Neural cell (in vitro differentiated cells): ENCODE measurements at regions not wholly inside any gene's neighbourhood (a gene's known extent, or its start where the extent isn't known, plus 50 kb on each side); places are given as distances from the start of the nearest gene placed in this dataset.

Experiments used
- H2AFZ ChIP-seq: fragments of 200-600, 300-800 bp; sonication (generic), shearing (Covaris generic); 2 replicates; pipeline ENCODE4 v1.6.0; 2014; ENCODE audit warnings: low read depth, mild to moderate bottlenecking, antibody characterized with exemption, low read length, moderate library complexity
- H3F3A ChIP-seq: fragments of 200-600 bp; shearing (Covaris generic); 2 replicates; pipeline ENCODE4 v1.6.1; 2016; ENCODE audit warnings: mild to moderate bottlenecking, moderate library complexity, mixed read lengths, antibody characterized with exemption, low read length; ENCODE audit not compliant: insufficient read depth, poor library complexity, severe bottlenecking
- H3K27ac ChIP-seq: fragments of 200-600, 300-800 bp; sonication (generic), shearing (Covaris generic); 2 replicates; pipeline ENCODE4 v1.5.1; 2014; ENCODE audit warnings: mild to moderate bottlenecking, low read length, moderate library complexity
- H3K27me3 ChIP-seq: fragments of 300-800, 200-600 bp; sonication (generic), shearing (Covaris generic); 2 replicates; pipeline ENCODE4 v1.6.0; 2014; ENCODE audit warnings: mild to moderate bottlenecking, low read depth, low read length, moderate library complexity; ENCODE audit not compliant: insufficient read depth
- H3K36me3 ChIP-seq: fragments of 300-800, 200-600 bp; sonication (generic), shearing (Covaris generic); 2 replicates; pipeline ENCODE4 v1.5.1; 2014; ENCODE audit warnings: mild to moderate bottlenecking, antibody characterized with exemption, low read length, moderate library complexity; ENCODE audit not compliant: insufficient read depth
- H3K4me2 ChIP-seq: fragments of 300-800, 200-600 bp; sonication (generic), shearing (Covaris generic); 2 replicates; pipeline ENCODE4 v1.6.0; 2014; ENCODE audit warnings: mild to moderate bottlenecking, low read length
- H3K4me3 ChIP-seq: fragments of 300-800, 200-600 bp; sonication (generic), shearing (Covaris generic); 2 replicates; pipeline ENCODE4 v1.5.1; 2014; ENCODE audit warnings: mild to moderate bottlenecking, low read length, moderate library complexity
- H3K79me2 ChIP-seq: fragments of 200-600 bp; shearing (Covaris generic); replicated peaks from 2 replicates; pipeline ENCODE4 v1.6.0; 2014; ENCODE audit warnings: mild to moderate bottlenecking, low read length, moderate library complexity; ENCODE audit not compliant: insufficient read depth
- H3K9ac ChIP-seq: fragments of 300-800, 200-600 bp; sonication (generic), shearing (Covaris generic); 2 replicates; pipeline ENCODE4 v1.6.1; 2016; ENCODE audit warnings: mild to moderate bottlenecking, low read length, mixed read lengths
- H3K9me2 ChIP-seq: fragments of 200-600 bp; shearing (Covaris generic); 2 replicates; pipeline ENCODE4 v1.6.1; 2016; ENCODE audit warnings: mild to moderate bottlenecking, low read length, mixed read lengths; ENCODE audit not compliant: insufficient read depth
- H3K9me3 ChIP-seq: fragments of 200-600, 300-800 bp; sonication (generic), shearing (Covaris generic); 2 replicates; pipeline ENCODE4 v1.6.1; 2016; ENCODE audit warnings: mild to moderate bottlenecking, mixed run types, low read length, moderate library complexity, mixed read lengths
- H4K20me1 ChIP-seq: fragments of 200-600 bp; shearing (Covaris generic); 2 replicates; pipeline ENCODE4 v1.6.1; 2016; ENCODE audit warnings: mild to moderate bottlenecking, mixed run types; ENCODE audit not compliant: insufficient read depth
- EP300 ChIP-seq: fragments of 450-650 bp; conservative IDR thresholded peaks from 2 replicates; pipeline ENCODE4 v1.6.1; 2014; ENCODE audit warnings: antibody characterized with exemption, mild to moderate bottlenecking, moderate library complexity; ENCODE audit not compliant: poor library complexity, severe bottlenecking
- EZH2 ChIP-seq: fragments of 200-600, 300-800 bp; shearing (Covaris generic), sonication (generic); IDR thresholded peaks from 2 replicates; pipeline ENCODE4 v1.6.1; 2014; ENCODE audit warnings: antibody characterized with exemption, low read length, borderline replicate concordance, mild to moderate bottlenecking; ENCODE audit not compliant: insufficient read depth, poor library complexity, severe bottlenecking
- MXI1 ChIP-seq: fragments of 450-650 bp; conservative IDR thresholded peaks from 2 replicates; pipeline ENCODE4 v1.6.1; 2014; ENCODE audit warnings: antibody characterized with exemption, mild to moderate bottlenecking; ENCODE audit not compliant: poor library complexity, severe bottlenecking
- POLR2AphosphoS5 ChIP-seq: IDR thresholded peaks from 2 replicates; pipeline ENCODE4 v1.6.1; 2012
- RAD21 ChIP-seq: fragments of 450-650 bp; conservative IDR thresholded peaks from 2 replicates; pipeline ENCODE4 v1.6.1; 2014; ENCODE audit warnings: antibody characterized with exemption, mild to moderate bottlenecking, moderate library complexity
- SMC3 ChIP-seq: fragments of 450-650 bp; conservative IDR thresholded peaks from 2 replicates; pipeline ENCODE4 v1.6.1; 2014; ENCODE audit warnings: antibody characterized with exemption, mild to moderate bottlenecking, moderate library complexity; ENCODE audit not compliant: poor library complexity
- TAF1 ChIP-seq: IDR thresholded peaks from 2 replicates; pipeline ENCODE4 v1.6.1; 2012; ENCODE audit warnings: low read depth
- TF ChIP-seq, protein P1 (sequence below): IDR thresholded peaks from 2 replicates; pipeline ENCODE4 v1.6.1; 2012; ENCODE audit warnings: borderline replicate concordance
- TF ChIP-seq, protein P2 (sequence below): fragments of 450-650 bp; IDR thresholded peaks from 2 replicates; pipeline ENCODE4 v1.5.1; 2014; ENCODE audit warnings: antibody characterized with exemption, mild to moderate bottlenecking, moderate library complexity; ENCODE audit not compliant: poor library complexity, severe bottlenecking

DNA sequence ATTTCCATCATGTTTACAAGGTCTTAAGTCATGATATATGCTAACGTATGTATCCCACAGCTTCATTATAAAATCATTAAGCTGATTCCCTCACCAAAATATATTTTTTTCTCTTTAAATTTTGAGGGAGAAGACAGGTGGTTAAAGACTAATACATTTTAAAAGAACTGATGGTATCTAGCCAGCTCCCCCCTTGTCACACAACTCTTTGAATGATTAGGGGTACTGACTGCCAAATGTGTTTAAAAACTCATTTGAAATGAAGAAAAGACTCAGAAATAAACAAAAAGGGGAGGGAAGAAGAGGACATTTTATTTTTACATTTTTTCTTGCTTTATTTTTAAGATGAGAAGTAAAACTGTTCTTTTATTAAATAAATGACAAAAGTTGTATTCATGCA lies 805.3 kb downstream of the SATB2 start:
- Histone ChIP-seq H2AFZ (no peak overlapping the region), H3F3A (no peaks in the 10 kb centered on the region), H3K79me2 (no peaks in the 10 kb centered on the region), H3K9ac (no peak overlapping the region), H3K27me3 (no peaks in the 10 kb centered on the region), H3K4me3 (no peak overlapping the region), H4K20me1 (no peaks in the 10 kb centered on the region), H3K27ac (no peak overlapping the region), H3K9me2 (no peaks in the 10 kb centered on the region), H3K9me3 (no peaks in the 10 kb centered on the region), H3K36me3 (no peaks in the 10 kb centered on the region), H3K4me2 (no peak overlapping the region)
- TF ChIP-seq MXI1 (no peak), SMC3 (no peak)

DNA sequence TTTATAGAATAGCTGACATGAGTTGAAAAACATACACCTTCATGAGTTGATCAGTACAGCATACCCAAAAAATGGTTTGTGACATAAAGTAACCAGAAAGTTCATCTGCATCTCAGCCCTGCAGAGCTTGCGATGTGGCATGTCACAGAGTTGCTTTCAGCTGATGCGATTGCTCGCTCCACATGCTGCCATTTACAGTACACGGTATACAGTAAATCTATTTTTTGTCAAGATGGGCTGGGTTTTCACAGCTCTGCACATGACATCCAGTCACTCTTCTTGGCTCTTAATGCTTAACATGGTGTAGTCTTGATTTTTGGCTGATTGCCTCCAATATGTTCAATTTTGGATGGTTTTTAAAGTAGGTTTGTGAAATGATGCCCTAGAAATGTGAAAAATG lies 811.9 kb downstream of the SATB2 start:
- TF ChIP-seq EZH2: no peak
- TF ChIP-seq, protein P1, sequence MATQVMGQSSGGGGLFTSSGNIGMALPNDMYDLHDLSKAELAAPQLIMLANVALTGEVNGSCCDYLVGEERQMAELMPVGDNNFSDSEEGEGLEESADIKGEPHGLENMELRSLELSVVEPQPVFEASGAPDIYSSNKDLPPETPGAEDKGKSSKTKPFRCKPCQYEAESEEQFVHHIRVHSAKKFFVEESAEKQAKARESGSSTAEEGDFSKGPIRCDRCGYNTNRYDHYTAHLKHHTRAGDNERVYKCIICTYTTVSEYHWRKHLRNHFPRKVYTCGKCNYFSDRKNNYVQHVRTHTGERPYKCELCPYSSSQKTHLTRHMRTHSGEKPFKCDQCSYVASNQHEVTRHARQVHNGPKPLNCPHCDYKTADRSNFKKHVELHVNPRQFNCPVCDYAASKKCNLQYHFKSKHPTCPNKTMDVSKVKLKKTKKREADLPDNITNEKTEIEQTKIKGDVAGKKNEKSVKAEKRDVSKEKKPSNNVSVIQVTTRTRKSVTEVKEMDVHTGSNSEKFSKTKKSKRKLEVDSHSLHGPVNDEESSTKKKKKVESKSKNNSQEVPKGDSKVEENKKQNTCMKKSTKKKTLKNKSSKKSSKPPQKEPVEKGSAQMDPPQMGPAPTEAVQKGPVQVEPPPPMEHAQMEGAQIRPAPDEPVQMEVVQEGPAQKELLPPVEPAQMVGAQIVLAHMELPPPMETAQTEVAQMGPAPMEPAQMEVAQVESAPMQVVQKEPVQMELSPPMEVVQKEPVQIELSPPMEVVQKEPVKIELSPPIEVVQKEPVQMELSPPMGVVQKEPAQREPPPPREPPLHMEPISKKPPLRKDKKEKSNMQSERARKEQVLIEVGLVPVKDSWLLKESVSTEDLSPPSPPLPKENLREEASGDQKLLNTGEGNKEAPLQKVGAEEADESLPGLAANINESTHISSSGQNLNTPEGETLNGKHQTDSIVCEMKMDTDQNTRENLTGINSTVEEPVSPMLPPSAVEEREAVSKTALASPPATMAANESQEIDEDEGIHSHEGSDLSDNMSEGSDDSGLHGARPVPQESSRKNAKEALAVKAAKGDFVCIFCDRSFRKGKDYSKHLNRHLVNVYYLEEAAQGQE: no peak
- TF ChIP-seq EP300: no peak
- TF ChIP-seq, protein P2, sequence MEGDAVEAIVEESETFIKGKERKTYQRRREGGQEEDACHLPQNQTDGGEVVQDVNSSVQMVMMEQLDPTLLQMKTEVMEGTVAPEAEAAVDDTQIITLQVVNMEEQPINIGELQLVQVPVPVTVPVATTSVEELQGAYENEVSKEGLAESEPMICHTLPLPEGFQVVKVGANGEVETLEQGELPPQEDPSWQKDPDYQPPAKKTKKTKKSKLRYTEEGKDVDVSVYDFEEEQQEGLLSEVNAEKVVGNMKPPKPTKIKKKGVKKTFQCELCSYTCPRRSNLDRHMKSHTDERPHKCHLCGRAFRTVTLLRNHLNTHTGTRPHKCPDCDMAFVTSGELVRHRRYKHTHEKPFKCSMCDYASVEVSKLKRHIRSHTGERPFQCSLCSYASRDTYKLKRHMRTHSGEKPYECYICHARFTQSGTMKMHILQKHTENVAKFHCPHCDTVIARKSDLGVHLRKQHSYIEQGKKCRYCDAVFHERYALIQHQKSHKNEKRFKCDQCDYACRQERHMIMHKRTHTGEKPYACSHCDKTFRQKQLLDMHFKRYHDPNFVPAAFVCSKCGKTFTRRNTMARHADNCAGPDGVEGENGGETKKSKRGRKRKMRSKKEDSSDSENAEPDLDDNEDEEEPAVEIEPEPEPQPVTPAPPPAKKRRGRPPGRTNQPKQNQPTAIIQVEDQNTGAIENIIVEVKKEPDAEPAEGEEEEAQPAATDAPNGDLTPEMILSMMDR: no peak
- TF ChIP-seq TAF1: no peak
- no peak for TF ChIP-seq MXI1
- no peak for TF ChIP-seq POLR2AphosphoS5
- no peak for TF ChIP-seq RAD21
- TF ChIP-seq SMC3: no peak
- Histone ChIP-seq H2AFZ (no peak overlapping the region), H3K9me2 (no peaks in the 10 kb centered on the region), H3K79me2 (no peaks in the 10 kb centered on the region), H3K4me2 (no peak overlapping the region), H4K20me1 (no peaks in the 10 kb centered on the region), H3K9me3 (no peaks in the 10 kb centered on the region), H3K9ac (no peak overlapping the region), H3F3A (no peaks in the 10 kb centered on the region), H3K4me3 (no peak overlapping the region), H3K27me3 (no peaks in the 10 kb centered on the region), H3K27ac (no peak overlapping the region), H3K36me3 (no peaks in the 10 kb centered on the region)

DNA sequence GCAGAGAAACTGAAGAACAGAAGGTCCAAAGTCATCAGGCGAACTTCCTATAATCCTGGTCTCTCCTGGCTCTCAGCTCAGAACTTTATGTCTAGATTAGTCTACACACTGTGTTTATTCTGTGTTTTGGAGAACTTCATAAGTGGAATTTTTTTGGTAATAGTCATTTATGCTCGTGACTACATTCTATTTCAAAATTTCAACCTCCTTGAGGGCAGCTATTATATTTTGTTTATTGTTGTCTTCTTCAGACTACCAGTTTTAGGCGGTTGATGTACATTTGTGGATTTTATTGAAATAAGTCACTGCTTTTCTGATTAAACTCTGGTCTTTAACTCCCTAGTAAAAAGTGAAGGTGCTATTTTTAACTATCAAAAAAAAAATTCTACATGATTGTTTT lies 816.6 kb downstream of the SATB2 start:
- Histone ChIP-seq H2AFZ (no peak overlapping the region), H3K79me2 (no peaks in the 10 kb centered on the region), H3K36me3 (no peaks in the 10 kb centered on the region), H3K4me3 (no peak overlapping the region), H3K27ac (no peak overlapping the region), H4K20me1 (no peaks in the 10 kb centered on the region), H3K4me2 (no peak overlapping the region), H3K27me3 (no peaks in the 10 kb centered on the region), H3K9me3 (no peaks in the 10 kb centered on the region), H3K9me2 (no peaks in the 10 kb centered on the region), H3F3A (no peaks in the 10 kb centered on the region), H3K9ac (no peak overlapping the region)
- TF ChIP-seq, protein P2: no peak
- TF ChIP-seq RAD21 (no peak), EZH2 (no peak), MXI1 (no peak), EP300 (no peak), POLR2AphosphoS5 (no peak), SMC3 (no peak), TAF1 (no peak)
- TF ChIP-seq, protein P1: no peak
